ENCODE measurements at regions not wholly inside any gene's neighbourhood (a gene's known extent, or its start where the extent isn't known, plus 50 kb on each side); places are given as distances from the start of the nearest gene placed in this dataset.

- no peak for DNase-seq (ENCODE audit: low read depth)
Measured at GRCh38 chr4:19888587-19888986, 363.1 kb upstream of the SLIT2 start.

GRCh38 chr4:19883841-19884240 lies 367.9 kb upstream of the SLIT2 start:
- DNase-seq (ENCODE audit: low read depth), result no peak

- DNase-seq (ENCODE audit: low read depth), result no peak
Measured at GRCh38 chr4:19880206-19880605, 371.5 kb upstream of the SLIT2 start.

GRCh38 chr4:19879330-19879729 lies 372.4 kb upstream of the SLIT2 start:
- DNase-seq (ENCODE audit: low read depth), result no peak

GRCh38 chr4:19857991-19858390 lies 393.7 kb upstream of the SLIT2 start:
- no peak for DNase-seq (ENCODE audit: low read depth)

GRCh38 chr4:19857380-19857779 lies 394.3 kb upstream of the SLIT2 start:
- DNase-seq (ENCODE audit: low read depth), result no peak

GRCh38 chr4:19850909-19851308 lies 400.8 kb upstream of the SLIT2 start:
- no peak for DNase-seq (ENCODE audit: low read depth)

GRCh38 chr4:19844446-19844845 lies 407.3 kb upstream of the SLIT2 start:
- DNase-seq (ENCODE audit: low read depth), result no peak

- DNase-seq (ENCODE audit: low read depth), result no peak
Measured at GRCh38 chr4:19842471-19842870, 409.2 kb upstream of the SLIT2 start.

GRCh38 chr4:19838858-19839257 lies 412.8 kb upstream of the SLIT2 start:
- DNase-seq (ENCODE audit: low read depth), result no peak

GRCh38 chr4:19835429-19835828 lies 416.3 kb upstream of the SLIT2 start:
- no peak for DNase-seq (ENCODE audit: low read depth)

- no peak for DNase-seq (ENCODE audit: low read depth)
Measured at GRCh38 chr4:19832411-19832810, 419.3 kb upstream of the SLIT2 start.

GRCh38 chr4:19831644-19832285 lies 419.9 kb upstream of the SLIT2 start:
- no peak for DNase-seq (ENCODE audit: low read depth)

- DNase-seq (ENCODE audit: low read depth), result no peak
Measured at GRCh38 chr4:19829101-19829500, 422.6 kb upstream of the SLIT2 start.

- DNase-seq (ENCODE audit: low read depth), result no peak
Measured at GRCh38 chr4:19823781-19824180, 427.9 kb upstream of the SLIT2 start.

- no peak for DNase-seq (ENCODE audit: low read depth)
Measured at GRCh38 chr4:19819737-19820136, 432.0 kb upstream of the SLIT2 start.

GRCh38 chr4:19809989-19810388 lies 441.7 kb upstream of the SLIT2 start:
- no peak for DNase-seq (ENCODE audit: low read depth)

- no peak for DNase-seq (ENCODE audit: low read depth)
Measured at GRCh38 chr4:19807505-19807904, 444.2 kb upstream of the SLIT2 start.

- DNase-seq (ENCODE audit: low read depth), result no peak
Measured at GRCh38 chr4:19806865-19807264, 444.8 kb upstream of the SLIT2 start.

- DNase-seq (ENCODE audit: low read depth), result no peak
Measured at GRCh38 chr4:19803406-19803805, 448.3 kb upstream of the SLIT2 start.

- DNase-seq (ENCODE audit: low read depth), result no peak
Measured at GRCh38 chr4:19793831-19794230, 457.9 kb upstream of the SLIT2 start.

GRCh38 chr4:19791422-19792123 lies 460.1 kb upstream of the SLIT2 start:
- DNase-seq (ENCODE audit: low read depth), result no peak

GRCh38 chr4:19786616-19787015 lies 465.1 kb upstream of the SLIT2 start:
- no peak for DNase-seq (ENCODE audit: low read depth)

GRCh38 chr4:19783667-19784223 lies 468.0 kb upstream of the SLIT2 start:
- DNase-seq (ENCODE audit: low read depth), result no peak
